A673 (cell line): ENCODE measurements at regions not wholly inside any gene's neighbourhood (a gene's known extent, or its start where the extent isn't known, plus 50 kb on each side); places are given as distances from the start of the nearest gene placed in this dataset.

ENCODE experiments used
- BruUV-seq: library from RNA; stranded (reverse); fragments of 400-500 nt; replicated peaks from 2 replicates; lab custom pipeline; 2021; lab: Mats Ljungman, UMichigan
- CTCF ChIA-PET: fragments of 300-600 bp; sonication (Branson Sonifier 250); formaldehyde crosslinking; loops from one replicate; lab custom pipeline; 2022; ENCODE audit warnings: antibody characterized with exemption; lab: Charles Lee
- POLR2A ChIA-PET: fragments of 300-600 bp; sonication (Branson Sonifier 250); formaldehyde crosslinking; loops from one replicate; lab custom pipeline; 2022; ENCODE audit warnings: antibody characterized with exemption; ENCODE audit not compliant: low non-redundant PET; lab: Charles Lee
- DNase-seq: peaks from one replicate; pipeline ENCODE4 v3.0.0-alpha.2; 2015; ENCODE audit warnings: low spot score
- H3K27ac ChIP-seq: fragments of 200-600 bp; sonication (generic); 2 replicates; pipeline ENCODE4 v1.5.1; 2016; ENCODE audit warnings: mixed run types, low read depth, mild to moderate bottlenecking, mixed read lengths, antibody characterized with exemption, low read length; ENCODE audit not compliant: poor library complexity, severe bottlenecking
- H3K27me3 ChIP-seq: fragments of 200-600 bp; sonication (generic); replicated peaks from 2 replicates; pipeline ENCODE4 v1.6.1; 2017; ENCODE audit warnings: mixed run types, low read depth, mild to moderate bottlenecking, mixed read lengths, antibody characterized with exemption, low read length; ENCODE audit not compliant: insufficient read depth, poor library complexity
- H3K36me3 ChIP-seq: fragments of 200-600 bp; sonication (generic); 2 replicates; pipeline ENCODE4 v1.6.1; 2016; ENCODE audit warnings: mixed run types, mild to moderate bottlenecking, mixed read lengths, antibody characterized with exemption, low read length; ENCODE audit not compliant: insufficient read depth, poor library complexity, severe bottlenecking
- H3K4me1 ChIP-seq: fragments of 200-600 bp; sonication (generic); 2 replicates; pipeline ENCODE4 v1.6.1; 2017; ENCODE audit warnings: mixed run types, mild to moderate bottlenecking, mixed read lengths, antibody characterized with exemption, low read length; ENCODE audit not compliant: insufficient read depth, poor library complexity, severe bottlenecking
- H3K4me3 ChIP-seq: fragments of 200-600 bp; sonication (generic); 2 replicates; pipeline ENCODE4 v1.5.1; 2016; ENCODE audit warnings: low read depth, mixed run types, mild to moderate bottlenecking, mixed read lengths, low read length; ENCODE audit not compliant: poor library complexity, severe bottlenecking
- H3K9me3 ChIP-seq: fragments of 200-600 bp; sonication (generic); 2 replicates; pipeline ENCODE4 v1.6.1; 2016; ENCODE audit warnings: mixed run types, low read depth, mild to moderate bottlenecking, mixed read lengths, antibody characterized with exemption, low read length; ENCODE audit not compliant: poor library complexity, severe bottlenecking
- CTCF ChIP-seq: fragments of 300-800, 200-600 bp; sonication (generic); conservative IDR thresholded peaks from 2 replicates; pipeline ENCODE4 v1.5.1; 2017; ENCODE audit warnings: low read depth, mild to moderate bottlenecking, antibody characterized with exemption, low read length, moderate library complexity, mixed read lengths
- EZH2 ChIP-seq: fragments of 200-600 bp; sonication (generic); IDR thresholded peaks from 2 replicates; pipeline ENCODE4 v1.6.1; 2017; ENCODE audit warnings: borderline replicate concordance, low read depth, mild to moderate bottlenecking, mixed read lengths, antibody characterized with exemption, low read length; ENCODE audit not compliant: poor library complexity, severe bottlenecking
- intact Hi-C: fragments of 100-400 bp; cut with micrococcal nuclease; formaldehyde crosslinking; loops from one replicate; pipeline ENCODE4 v1.10.0; 2022; ENCODE audit not compliant: unreplicated experiment

- H3K9me3 ChIP-seq, result no peaks in the 10 kb centered on the region
- H3K4me1 ChIP-seq, result no peaks in the 10 kb centered on the region
- DNase-seq, result no peak
- intact Hi-C loops, result no loop called here
- CTCF ChIA-PET, result no interaction called here
- H3K27me3 ChIP-seq, result peaks cover 64% of the 10 kb centered on the region
- TF ChIP-seq CTCF (no peak), EZH2 (no peak)
- no peak overlapping the region for H3K4me3 ChIP-seq
- no TSS peak for BruUV-seq
- no peaks in the 10 kb centered on the region for H3K36me3 ChIP-seq
- H3K27ac ChIP-seq, result no peak overlapping the region
- POLR2A ChIA-PET, result no interaction called here
Measured at GRCh38 chr6:71130277-71130676, 158.3 kb upstream of the OGFRL1 start.

GRCh38 chr6:71134929-71135642, 153.5 kb upstream of the OGFRL1 start:
- H3K27ac ChIP-seq, result no peak overlapping the region
- H3K27me3 ChIP-seq, result peaks cover 48% of the 10 kb centered on the region
- H3K9me3 ChIP-seq, result no peaks in the 10 kb centered on the region
- DNase-seq, result no peak
- H3K4me1 ChIP-seq, result no peaks in the 10 kb centered on the region
- no peaks in the 10 kb centered on the region for H3K36me3 ChIP-seq
- H3K4me3 ChIP-seq, result no peak overlapping the region
- TF ChIP-seq CTCF, result no peak
- no peak for TF ChIP-seq EZH2
- BruUV-seq, result no TSS peak
- intact Hi-C loops, result no loop called here
- ChIA-PET CTCF (no interaction called here), POLR2A (no interaction called here)

- intact Hi-C loops, result no loop called here
- Histone ChIP-seq H3K27ac (no peak overlapping the region), H3K27me3 (peaks cover 26% of the 10 kb centered on the region), H3K4me3 (no peak overlapping the region), H3K36me3 (no peaks in the 10 kb centered on the region), H3K9me3 (no peaks in the 10 kb centered on the region), H3K4me1 (no peaks in the 10 kb centered on the region)
- no TSS peak for BruUV-seq
- ChIA-PET POLR2A (no interaction called here), CTCF (no interaction called here)
- DNase-seq, result no peak
- no peak for TF ChIP-seq CTCF
Measured at GRCh38 chr6:71137973-71138372, 150.6 kb upstream of the OGFRL1 start.
